ENCODE measurements at regions not wholly inside any gene's neighbourhood (a gene's known extent, or its start where the extent isn't known, plus 50 kb on each side); places are given as distances from the start of the nearest gene placed in this dataset.

DNA sequence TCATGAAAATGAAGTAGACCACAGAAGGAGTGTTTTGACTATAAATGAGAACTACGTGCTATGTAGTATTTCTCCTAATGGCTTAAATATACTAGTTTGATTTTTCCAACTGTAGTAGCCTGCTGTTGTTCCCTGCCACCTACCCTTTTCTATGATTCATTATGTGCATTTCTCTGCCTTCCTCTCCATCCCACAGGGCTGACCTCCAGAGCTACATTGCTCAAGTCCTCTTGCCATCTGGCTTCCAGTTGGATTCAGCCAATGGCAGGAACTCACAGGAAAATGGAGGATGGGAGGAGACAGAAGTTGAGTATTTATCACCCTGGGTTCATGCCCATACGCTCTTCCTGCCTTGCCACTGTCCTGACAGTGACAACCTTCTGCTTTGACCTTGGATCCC lies 515.3 kb downstream of the SOX5 start:
- TF ChIP-seq, protein P1, sequence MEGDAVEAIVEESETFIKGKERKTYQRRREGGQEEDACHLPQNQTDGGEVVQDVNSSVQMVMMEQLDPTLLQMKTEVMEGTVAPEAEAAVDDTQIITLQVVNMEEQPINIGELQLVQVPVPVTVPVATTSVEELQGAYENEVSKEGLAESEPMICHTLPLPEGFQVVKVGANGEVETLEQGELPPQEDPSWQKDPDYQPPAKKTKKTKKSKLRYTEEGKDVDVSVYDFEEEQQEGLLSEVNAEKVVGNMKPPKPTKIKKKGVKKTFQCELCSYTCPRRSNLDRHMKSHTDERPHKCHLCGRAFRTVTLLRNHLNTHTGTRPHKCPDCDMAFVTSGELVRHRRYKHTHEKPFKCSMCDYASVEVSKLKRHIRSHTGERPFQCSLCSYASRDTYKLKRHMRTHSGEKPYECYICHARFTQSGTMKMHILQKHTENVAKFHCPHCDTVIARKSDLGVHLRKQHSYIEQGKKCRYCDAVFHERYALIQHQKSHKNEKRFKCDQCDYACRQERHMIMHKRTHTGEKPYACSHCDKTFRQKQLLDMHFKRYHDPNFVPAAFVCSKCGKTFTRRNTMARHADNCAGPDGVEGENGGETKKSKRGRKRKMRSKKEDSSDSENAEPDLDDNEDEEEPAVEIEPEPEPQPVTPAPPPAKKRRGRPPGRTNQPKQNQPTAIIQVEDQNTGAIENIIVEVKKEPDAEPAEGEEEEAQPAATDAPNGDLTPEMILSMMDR (IDR thresholded peaks at IDR 0.05; ENCODE audit: unreplicated experiment) = no peak
- Mint-ChIP-seq H3K27me3 (ENCODE audit: unreplicated experiment) (no peaks in the 10 kb centered on the region), H3K36me3 (ENCODE audit: low read depth, unreplicated experiment) (no peaks in the 10 kb centered on the region), H3K4me3 (ENCODE audit: unreplicated experiment) (no peak overlapping the region), H3K9me3 (ENCODE audit: unreplicated experiment) (peaks cover 3% of the 10 kb centered on the region), H3K27ac (ENCODE audit: unreplicated experiment) (no peak overlapping the region), H3K4me1 (ENCODE audit: unreplicated experiment) (no peaks in the 10 kb centered on the region)
- no peak for DNase-seq (ENCODE audit: low spot score)

DNA sequence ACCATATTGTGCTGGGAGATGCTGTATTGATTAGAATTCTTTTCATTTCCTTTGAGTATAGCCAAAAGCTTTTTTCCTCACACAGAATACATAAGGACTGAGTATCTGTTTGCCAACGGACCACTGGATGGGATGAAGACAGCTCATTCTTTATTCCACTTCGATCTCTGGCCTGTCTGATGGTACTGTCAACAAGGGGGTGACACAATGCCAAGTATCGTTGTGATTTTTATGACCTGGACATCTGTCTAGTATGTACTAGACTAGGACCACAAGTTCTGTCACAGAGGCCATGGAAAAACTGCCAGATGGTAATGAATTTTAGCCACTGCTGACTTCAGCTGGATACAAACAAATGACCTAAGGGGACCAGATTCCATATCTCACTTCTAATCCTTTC lies 502.7 kb downstream of the SOX5 start:
- DNase-seq (ENCODE audit: low spot score) = no peak
- Mint-ChIP-seq H3K27ac (ENCODE audit: unreplicated experiment) (no peak overlapping the region), H3K4me1 (ENCODE audit: unreplicated experiment) (peaks cover 3% of the 10 kb centered on the region), H3K27me3 (ENCODE audit: unreplicated experiment) (no peaks in the 10 kb centered on the region), H3K9me3 (ENCODE audit: unreplicated experiment) (no peaks in the 10 kb centered on the region), H3K4me3 (ENCODE audit: unreplicated experiment) (no peak overlapping the region), H3K36me3 (ENCODE audit: low read depth, unreplicated experiment) (no peaks in the 10 kb centered on the region)
- TF ChIP-seq, protein P1 (IDR thresholded peaks at IDR 0.05; ENCODE audit: unreplicated experiment) = no peak

DNA sequence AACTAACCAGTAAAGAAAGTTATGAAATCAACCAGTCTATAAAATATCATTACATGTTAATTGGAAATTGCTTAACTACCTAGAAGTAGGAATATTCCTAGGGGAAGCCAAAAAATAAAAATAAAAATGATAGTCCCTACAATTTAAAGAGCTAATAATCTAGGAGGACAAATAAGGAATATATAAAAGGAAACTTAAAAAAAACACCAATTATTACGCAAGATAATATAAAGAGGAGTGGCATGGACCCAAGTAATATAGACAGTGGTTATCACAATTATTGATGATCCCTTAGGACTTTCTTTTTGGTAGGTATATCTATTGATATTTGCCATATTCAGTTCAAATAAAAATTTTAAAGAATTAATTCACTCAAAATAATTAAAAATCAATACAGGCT lies 498.7 kb downstream of the SOX5 start:
- H3K4me1 Mint-ChIP-seq (ENCODE audit: unreplicated experiment) = no peaks in the 10 kb centered on the region
- H3K4me3 Mint-ChIP-seq (ENCODE audit: unreplicated experiment) = no peak overlapping the region
- no peak overlapping the region for H3K27ac Mint-ChIP-seq (ENCODE audit: unreplicated experiment)
- no peaks in the 10 kb centered on the region for H3K36me3 Mint-ChIP-seq (ENCODE audit: low read depth, unreplicated experiment)
- DNase-seq (ENCODE audit: low spot score) = no peak
- H3K9me3 Mint-ChIP-seq (ENCODE audit: unreplicated experiment) = no peaks in the 10 kb centered on the region
- TF ChIP-seq, protein P1 (IDR thresholded peaks at IDR 0.05; ENCODE audit: unreplicated experiment) = no peak
- H3K27me3 Mint-ChIP-seq (ENCODE audit: unreplicated experiment) = no peaks in the 10 kb centered on the region

DNA sequence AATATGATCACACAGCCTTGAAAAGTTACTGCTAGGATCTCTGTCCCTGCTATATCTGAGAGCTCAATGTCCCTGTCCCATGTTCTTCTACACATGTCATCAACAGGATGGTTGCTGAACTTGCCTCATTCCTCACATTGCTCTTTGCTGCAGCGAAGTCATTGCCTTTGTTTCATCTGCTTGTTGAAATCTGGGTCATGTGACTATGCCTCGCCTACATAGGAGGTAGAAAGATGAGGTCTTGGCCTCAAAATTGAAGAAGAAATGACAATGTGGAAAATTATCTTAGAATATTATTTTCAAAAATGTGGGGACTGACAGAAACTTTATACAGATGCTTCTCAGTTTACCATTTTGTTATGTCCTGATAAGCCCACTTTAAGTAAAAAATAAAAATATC lies 494.2 kb downstream of the SOX5 start:
- Mint-ChIP-seq H3K27ac (ENCODE audit: unreplicated experiment) (no peak overlapping the region), H3K4me3 (ENCODE audit: unreplicated experiment) (no peak overlapping the region), H3K9me3 (ENCODE audit: unreplicated experiment) (no peaks in the 10 kb centered on the region), H3K4me1 (ENCODE audit: unreplicated experiment) (no peaks in the 10 kb centered on the region), H3K27me3 (ENCODE audit: unreplicated experiment) (no peaks in the 10 kb centered on the region), H3K36me3 (ENCODE audit: low read depth, unreplicated experiment) (no peaks in the 10 kb centered on the region)
- TF ChIP-seq, protein P1 (IDR thresholded peaks at IDR 0.05; ENCODE audit: unreplicated experiment) = no peak
- no peak for DNase-seq (ENCODE audit: low spot score)

DNA sequence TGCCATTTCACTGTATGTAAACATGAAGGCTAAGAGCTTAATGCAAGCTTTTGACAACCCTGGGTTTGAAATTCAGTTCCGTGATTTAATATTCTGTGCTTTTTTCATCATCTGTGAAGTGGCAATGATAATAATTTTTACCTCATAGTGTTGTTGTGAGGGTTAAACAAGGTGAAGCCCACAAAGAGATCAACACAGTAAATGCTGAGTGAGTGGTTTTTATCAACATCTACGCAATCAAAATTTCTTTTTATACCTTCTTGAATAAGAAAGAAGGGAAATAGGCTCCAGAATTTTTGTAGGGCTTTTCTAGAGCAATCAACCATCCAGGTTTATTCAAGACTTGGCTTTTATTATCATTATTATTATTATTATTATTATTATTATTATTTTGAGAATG lies 490.8 kb downstream of the SOX5 start:
- H3K4me1 Mint-ChIP-seq (ENCODE audit: unreplicated experiment) = no peaks in the 10 kb centered on the region
- peaks cover 3% of the 10 kb centered on the region for H3K36me3 Mint-ChIP-seq (ENCODE audit: low read depth, unreplicated experiment)
- H3K9me3 Mint-ChIP-seq (ENCODE audit: unreplicated experiment) = no peaks in the 10 kb centered on the region
- TF ChIP-seq, protein P1 (IDR thresholded peaks at IDR 0.05; ENCODE audit: unreplicated experiment) = no peak
- no peak overlapping the region for H3K4me3 Mint-ChIP-seq (ENCODE audit: unreplicated experiment)
- no peaks in the 10 kb centered on the region for H3K27me3 Mint-ChIP-seq (ENCODE audit: unreplicated experiment)
- no peak for DNase-seq (ENCODE audit: low spot score)
- H3K27ac Mint-ChIP-seq (ENCODE audit: unreplicated experiment) = no peak overlapping the region

All from endothelial cell (in vitro differentiated cells).